ENCODE measurements at regions not wholly inside any gene's neighbourhood (a gene's known extent, or its start where the extent isn't known, plus 50 kb on each side); places are given as distances from the start of the nearest gene placed in this dataset.

- Histone ChIP-seq H2BK5ac (ENCODE audit: insufficient read length, low read length) (no peak overlapping the region), H3K9ac (ENCODE audit: extremely low read depth, insufficient read length, low read length) (no peak overlapping the region), H3K79me1 (ENCODE audit: insufficient read depth, low read depth, low read length, poor library complexity, severe bottlenecking) (no peaks in the 10 kb centered on the region), H3T11ph (ENCODE audit: low read length) (no peak overlapping the region), H2BK12ac (ENCODE audit: insufficient read length, low read depth, low read length) (no peak overlapping the region), H2AK5ac (ENCODE audit: insufficient read length, low read length) (no peak overlapping the region), H4K5ac (ENCODE audit: insufficient read length, low read depth, low read length) (no peak overlapping the region), H2AFZ (ENCODE audit: low read length) (no peak overlapping the region), H4K20me1 (ENCODE audit: control insufficient read depth, insufficient read depth, insufficient read length) (no peaks in the 10 kb centered on the region), H2BK120ac (ENCODE audit: low read depth, low read length, poor library complexity, severe bottlenecking) (no peak overlapping the region), H3K27me3 (ENCODE audit: insufficient read depth, low read length) (no peaks in the 10 kb centered on the region), H3K4ac (ENCODE audit: low read depth, low read length) (no peak overlapping the region), H4K91ac (ENCODE audit: insufficient read length, low read depth, low read length) (no peak overlapping the region), H3K4me1 (ENCODE audit: insufficient read depth, low read length) (no peaks in the 10 kb centered on the region), H3K23me2 (ENCODE audit: insufficient read length, low read depth, low read length, poor library complexity, severe bottlenecking) (no peaks in the 10 kb centered on the region), H3K56ac (ENCODE audit: insufficient read length, low read depth, low read length) (no peak overlapping the region), H4K8ac (replicated peaks; ENCODE audit: insufficient read length, low read depth, low read length) (no peak overlapping the region), H2BK15ac (ENCODE audit: low read depth, low read length) (no peak overlapping the region), H3K14ac (ENCODE audit: insufficient read depth, low read length) (no peak overlapping the region), H3K18ac (ENCODE audit: insufficient read length, low read depth, low read length) (no peak overlapping the region), H3K4me2 (ENCODE audit: insufficient read depth, insufficient read length, low read length) (no peak overlapping the region), H3K9me3 (ENCODE audit: control insufficient read depth, low read depth, low read length) (no peaks in the 10 kb centered on the region), H3K23ac (ENCODE audit: insufficient read length, low read depth, low read length) (no peak overlapping the region), H2BK20ac (ENCODE audit: low read depth, low read length, poor library complexity, severe bottlenecking) (no peak overlapping the region), H3K27ac (ENCODE audit: insufficient read length, low read depth, low read length) (no peak overlapping the region), H3K79me2 (ENCODE audit: insufficient read depth, low read length) (no peaks in the 10 kb centered on the region)
- Mint-ChIP-seq H3K4me1 (peaks cover 3% of the 10 kb centered on the region in 2 experiments; a peak in 2 of 4 replicates), H3K27ac (peak overlapping the region in 1 of 3 experiments; percentile 72; a peak in 2 of 7 replicates), H3K27me3 (ENCODE audit: low read depth) (no peaks in the 10 kb centered on the region), H3K4me3 (no peak overlapping the region), H3K9me3 (no peaks in the 10 kb centered on the region), H3K36me3 (ENCODE audit: insufficient read depth in 1 of 3, low read depth in 3 of 3) (no peaks in the 10 kb centered on the region)
- DNase-seq = no peak
- TF ChIP-seq CTCF (conservative IDR thresholded peaks at IDR 0.05) = no peak
- WGBS (ENCODE audit: extremely low coverage, insufficient read length, low lambda C conversion rate) = no CpG with 5 or more reads among the region's 5 CpGs
These were observed 151.7 kb upstream of the POU5F2 start for GRCh38 chr5:93893075-93893474.

Data from H9 (cell line).